PC-3 (cell line): ENCODE measurements at regions not wholly inside any gene's neighbourhood (a gene's known extent, or its start where the extent isn't known, plus 50 kb on each side); places are given as distances from the start of the nearest gene placed in this dataset.

Experiments used
- EZH2phosphoT487 ChIP-seq: fragments of 300-600 bp; sonication (generic); IDR thresholded peaks from 2 replicates; pipeline ENCODE4 v1.6.1; 2018; ENCODE audit warnings: mild to moderate bottlenecking, antibody characterized with exemption, low read length, borderline replicate concordance
- TF ChIP-seq, protein P1 (sequence below): fragments of 300-600 bp; sonication (generic); conservative IDR thresholded peaks from 2 replicates; pipeline ENCODE4 v1.5.1; 2017; ENCODE audit warnings: antibody characterized with exemption, low read depth, mild to moderate bottlenecking, low read length

GRCh38 chr10:34002896-34003295 is 668.4 kb upstream of the NRP1 start:
- no peak for TF ChIP-seq EZH2phosphoT487
- TF ChIP-seq, protein P1, sequence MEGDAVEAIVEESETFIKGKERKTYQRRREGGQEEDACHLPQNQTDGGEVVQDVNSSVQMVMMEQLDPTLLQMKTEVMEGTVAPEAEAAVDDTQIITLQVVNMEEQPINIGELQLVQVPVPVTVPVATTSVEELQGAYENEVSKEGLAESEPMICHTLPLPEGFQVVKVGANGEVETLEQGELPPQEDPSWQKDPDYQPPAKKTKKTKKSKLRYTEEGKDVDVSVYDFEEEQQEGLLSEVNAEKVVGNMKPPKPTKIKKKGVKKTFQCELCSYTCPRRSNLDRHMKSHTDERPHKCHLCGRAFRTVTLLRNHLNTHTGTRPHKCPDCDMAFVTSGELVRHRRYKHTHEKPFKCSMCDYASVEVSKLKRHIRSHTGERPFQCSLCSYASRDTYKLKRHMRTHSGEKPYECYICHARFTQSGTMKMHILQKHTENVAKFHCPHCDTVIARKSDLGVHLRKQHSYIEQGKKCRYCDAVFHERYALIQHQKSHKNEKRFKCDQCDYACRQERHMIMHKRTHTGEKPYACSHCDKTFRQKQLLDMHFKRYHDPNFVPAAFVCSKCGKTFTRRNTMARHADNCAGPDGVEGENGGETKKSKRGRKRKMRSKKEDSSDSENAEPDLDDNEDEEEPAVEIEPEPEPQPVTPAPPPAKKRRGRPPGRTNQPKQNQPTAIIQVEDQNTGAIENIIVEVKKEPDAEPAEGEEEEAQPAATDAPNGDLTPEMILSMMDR = no peak
